H9 (cell line): ENCODE measurements at regions not wholly inside any gene's neighbourhood (a gene's known extent, or its start where the extent isn't known, plus 50 kb on each side); places are given as distances from the start of the nearest gene placed in this dataset.

Source experiments
- DNase-seq: peaks from one replicate; pipeline ENCODE4 v3.0.0-alpha.2; 2017
- H2AFZ ChIP-seq: one replicate; pipeline ENCODE4 v1.6.1; 2013; ENCODE audit warnings: mild to moderate bottlenecking, low read length, control low read depth, moderate library complexity
- H2AK5ac ChIP-seq: 2 replicates; pipeline ENCODE4 v1.6.1; 2013; ENCODE audit warnings: low read length, control low read depth, mixed read lengths; ENCODE audit not compliant: insufficient read length
- H2BK120ac ChIP-seq: one replicate; pipeline ENCODE4 v1.6.1; 2013; ENCODE audit warnings: low read depth, mild to moderate bottlenecking, low read length, control low read depth, inconsistent platforms; ENCODE audit not compliant: poor library complexity, severe bottlenecking
- H2BK12ac ChIP-seq: 2 replicates; pipeline ENCODE4 v1.6.1; 2013; ENCODE audit warnings: low read length, control low read depth, mixed read lengths, low read depth; ENCODE audit not compliant: insufficient read length
- H2BK15ac ChIP-seq: 2 replicates; pipeline ENCODE4 v1.6.1; 2013; ENCODE audit warnings: low read depth, low read length, control low read depth
- H2BK20ac ChIP-seq: one replicate; pipeline ENCODE4 v1.6.1; 2013; ENCODE audit warnings: low read depth, mild to moderate bottlenecking, low read length, control low read depth, inconsistent platforms; ENCODE audit not compliant: poor library complexity, severe bottlenecking
- H2BK5ac ChIP-seq: 2 replicates; pipeline ENCODE4 v1.6.1; 2013; ENCODE audit warnings: low read length, control low read depth, mixed read lengths; ENCODE audit not compliant: insufficient read length
- H3K14ac ChIP-seq: 2 replicates; pipeline ENCODE4 v1.6.1; 2013; ENCODE audit warnings: low read length, control low read depth; ENCODE audit not compliant: insufficient read depth
- H3K18ac ChIP-seq: 2 replicates; pipeline ENCODE4 v1.6.1; 2013; ENCODE audit warnings: low read depth, mild to moderate bottlenecking, mixed read lengths, low read length, control low read depth; ENCODE audit not compliant: insufficient read length
- H3K23ac ChIP-seq: 2 replicates; pipeline ENCODE4 v1.6.1; 2013; ENCODE audit warnings: low read length, control low read depth, mixed read lengths, low read depth; ENCODE audit not compliant: insufficient read length
- H3K23me2 ChIP-seq: 2 replicates; pipeline ENCODE4 v1.6.1; 2013; ENCODE audit warnings: low read depth, mild to moderate bottlenecking, mixed read lengths, low read length, control low read depth; ENCODE audit not compliant: insufficient read length, poor library complexity, severe bottlenecking
- H3K27ac ChIP-seq: 2 replicates; pipeline ENCODE4 v1.5.1; 2013; ENCODE audit warnings: low read length, control low read depth, mixed read lengths, low read depth; ENCODE audit not compliant: insufficient read length
- H3K27me3 ChIP-seq: 2 replicates; pipeline ENCODE4 v1.6.1; 2013; ENCODE audit warnings: low read length, control low read depth, inconsistent platforms; ENCODE audit not compliant: insufficient read depth
- H3K4ac ChIP-seq: 2 replicates; pipeline ENCODE4 v1.6.1; 2013; ENCODE audit warnings: low read depth, mild to moderate bottlenecking, control low read depth, inconsistent platforms, low read length, moderate library complexity
- H3K4me1 ChIP-seq: 2 replicates; pipeline ENCODE4 v1.6.1; 2013; ENCODE audit warnings: low read length, control low read depth, inconsistent platforms; ENCODE audit not compliant: insufficient read depth
- H3K4me2 ChIP-seq: 2 replicates; pipeline ENCODE4 v1.6.1; 2013; ENCODE audit warnings: low read length, control low read depth, mixed read lengths; ENCODE audit not compliant: insufficient read length, insufficient read depth
- H3K56ac ChIP-seq: 2 replicates; pipeline ENCODE4 v1.6.1; 2013; ENCODE audit warnings: low read depth, mild to moderate bottlenecking, mixed read lengths, low read length, control low read depth; ENCODE audit not compliant: insufficient read length
- H3K79me1 ChIP-seq: 2 replicates; pipeline ENCODE4 v1.6.1; 2013; ENCODE audit warnings: low read depth, mild to moderate bottlenecking, moderate library complexity, low read length, control low read depth, inconsistent platforms; ENCODE audit not compliant: insufficient read depth, poor library complexity, severe bottlenecking
- H3K79me2 ChIP-seq: 2 replicates; pipeline ENCODE4 v1.6.1; 2013; ENCODE audit warnings: low read length, control low read depth, inconsistent platforms; ENCODE audit not compliant: insufficient read depth
- H3K9ac ChIP-seq: 2 replicates; pipeline ENCODE4 v1.6.1; 2013; ENCODE audit warnings: low read length, control low read depth, mixed read lengths; ENCODE audit not compliant: insufficient read length; ENCODE audit errors: extremely low read depth
- H3K9me3 ChIP-seq: one replicate; pipeline ENCODE4 v1.6.1; 2013; ENCODE audit warnings: low read depth, low read length, inconsistent platforms; ENCODE audit not compliant: control insufficient read depth
- H3T11ph ChIP-seq: one replicate; pipeline ENCODE4 v1.6.1; 2013; ENCODE audit warnings: mild to moderate bottlenecking, low read length, control low read depth, inconsistent platforms
- H4K20me1 ChIP-seq: one replicate; pipeline ENCODE4 v1.6.1; 2013; ENCODE audit not compliant: control insufficient read depth, insufficient read length, insufficient read depth
- H4K5ac ChIP-seq: 2 replicates; pipeline ENCODE4 v1.6.1; 2013; ENCODE audit warnings: low read depth, mild to moderate bottlenecking, mixed read lengths, low read length, control low read depth; ENCODE audit not compliant: insufficient read length
- H4K8ac ChIP-seq: replicated peaks from 2 replicates; pipeline ENCODE4 v1.6.1; 2013; ENCODE audit warnings: low read length, control low read depth, mixed read lengths, low read depth; ENCODE audit not compliant: insufficient read length
- H4K91ac ChIP-seq: 2 replicates; pipeline ENCODE4 v1.6.1; 2013; ENCODE audit warnings: low read depth, mild to moderate bottlenecking, moderate library complexity, mixed read lengths, low read length, control low read depth; ENCODE audit not compliant: insufficient read length
- H3K27ac Mint-ChIP-seq, 3 experiments: 2 replicates in 2 of 3; 3 replicates in 1 of 3; pipeline ENCODE4 v1.8.0; 2020 to 2021; ENCODE audit warnings: mixed read lengths in 3 of 3, mild to moderate bottlenecking in 1 of 3, moderate library complexity in 1 of 3
- H3K27me3 Mint-ChIP-seq: 2 replicates; pipeline ENCODE4 v1.8.0; 2021; ENCODE audit warnings: low read depth, mild to moderate bottlenecking, moderate library complexity, mixed read lengths
- H3K36me3 Mint-ChIP-seq, 3 experiments: 2 replicates in 2 of 3; 3 replicates in 1 of 3; pipeline ENCODE4 v1.8.0; 2020 to 2021; ENCODE audit warnings: low read depth in 3 of 3, mixed read lengths in 3 of 3; ENCODE audit not compliant: insufficient read depth in 1 of 3
- H3K4me1 Mint-ChIP-seq, 2 experiments: 2 replicates each; pipeline ENCODE4 v1.8.0; 2020; ENCODE audit warnings: mixed read lengths in 2 of 2
- H3K4me3 Mint-ChIP-seq, 2 experiments: 2 replicates in 1 of 2; 3 replicates in 1 of 2; pipeline ENCODE4 v1.8.0; 2020 to 2021; ENCODE audit warnings: mild to moderate bottlenecking in 2 of 2, mixed read lengths in 2 of 2, moderate library complexity in 1 of 2
- H3K9me3 Mint-ChIP-seq, 2 experiments: 2 replicates in 1 of 2; 3 replicates in 1 of 2; pipeline ENCODE4 v1.8.0; 2020; ENCODE audit warnings: mild to moderate bottlenecking in 2 of 2, mixed read lengths in 2 of 2, moderate library complexity in 1 of 2
- WGBS: extraction: QIAGEN DNeasy Blood & Tissue Kit; methylation state at CpG from one replicate; pipeline ENCODE4 v1.1.7; 2013; ENCODE audit warnings: missing lambda C conversion rate, low lambda C conversion rate, mixed read lengths; ENCODE audit not compliant: insufficient read length; ENCODE audit errors: extremely low coverage; 5-methylcytosine and 5-hydroxymethylcytosine counted together
- TF ChIP-seq, protein P1 (sequence below): fragments of 200-600 bp; sonication (generic); conservative IDR thresholded peaks from 3 replicates; pipeline ENCODE4 v1.8.0; 2021; ENCODE audit warnings: antibody characterized with exemption, mild to moderate bottlenecking

DNA sequence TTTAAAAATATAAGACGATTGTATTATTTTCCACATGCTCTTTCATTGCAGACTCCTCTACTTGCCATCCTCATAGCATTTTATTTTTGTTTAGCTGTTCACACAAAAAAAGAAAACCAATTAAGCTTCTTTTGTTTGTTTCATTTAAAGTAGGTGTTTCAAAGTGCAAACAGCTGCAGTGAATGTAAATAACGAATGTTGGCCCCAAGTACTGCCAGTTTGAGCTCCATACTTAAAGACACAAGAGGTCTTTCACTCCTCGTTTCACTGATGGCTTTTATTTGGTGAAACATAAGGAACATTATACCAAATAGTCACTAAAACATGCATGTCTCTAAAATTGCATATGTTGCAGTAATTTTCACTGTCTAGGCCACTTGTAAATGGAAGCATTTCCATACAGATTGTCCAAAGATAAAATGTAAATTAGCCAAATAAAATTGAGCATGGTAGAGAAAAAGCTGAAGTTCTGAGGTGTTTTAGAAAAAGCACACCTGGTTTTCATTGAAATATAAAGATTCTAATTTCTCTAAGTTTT is 253.4 kb downstream of the TMX3 start:
- H3K27ac ChIP-seq = no peak overlapping the region
- H3K9ac ChIP-seq = no peak overlapping the region
- H3K36me3 Mint-ChIP-seq = no peaks in the 10 kb centered on the region; a peak in 1 of 7 replicates
- no peak overlapping the region for H2BK120ac ChIP-seq
- H3K4me3 Mint-ChIP-seq = no peak overlapping the region
- H3K27ac Mint-ChIP-seq = no peak overlapping the region
- no peak overlapping the region for H3K14ac ChIP-seq
- DNase-seq = no peak
- H3K27me3 Mint-ChIP-seq = no peaks in the 10 kb centered on the region
- peaks cover 0 to 4% of the 10 kb centered on the region in 2 experiments; a peak in 1 of 4 replicates for H3K4me1 Mint-ChIP-seq
- no peak overlapping the region for H2BK15ac ChIP-seq
- H4K20me1 ChIP-seq = no peaks in the 10 kb centered on the region
- no peak overlapping the region for H4K5ac ChIP-seq
- H3K4ac ChIP-seq = no peak overlapping the region
- no peak overlapping the region for H2AFZ ChIP-seq
- no peak overlapping the region for H2AK5ac ChIP-seq
- no peak overlapping the region for H3K18ac ChIP-seq
- TF ChIP-seq, protein P1, sequence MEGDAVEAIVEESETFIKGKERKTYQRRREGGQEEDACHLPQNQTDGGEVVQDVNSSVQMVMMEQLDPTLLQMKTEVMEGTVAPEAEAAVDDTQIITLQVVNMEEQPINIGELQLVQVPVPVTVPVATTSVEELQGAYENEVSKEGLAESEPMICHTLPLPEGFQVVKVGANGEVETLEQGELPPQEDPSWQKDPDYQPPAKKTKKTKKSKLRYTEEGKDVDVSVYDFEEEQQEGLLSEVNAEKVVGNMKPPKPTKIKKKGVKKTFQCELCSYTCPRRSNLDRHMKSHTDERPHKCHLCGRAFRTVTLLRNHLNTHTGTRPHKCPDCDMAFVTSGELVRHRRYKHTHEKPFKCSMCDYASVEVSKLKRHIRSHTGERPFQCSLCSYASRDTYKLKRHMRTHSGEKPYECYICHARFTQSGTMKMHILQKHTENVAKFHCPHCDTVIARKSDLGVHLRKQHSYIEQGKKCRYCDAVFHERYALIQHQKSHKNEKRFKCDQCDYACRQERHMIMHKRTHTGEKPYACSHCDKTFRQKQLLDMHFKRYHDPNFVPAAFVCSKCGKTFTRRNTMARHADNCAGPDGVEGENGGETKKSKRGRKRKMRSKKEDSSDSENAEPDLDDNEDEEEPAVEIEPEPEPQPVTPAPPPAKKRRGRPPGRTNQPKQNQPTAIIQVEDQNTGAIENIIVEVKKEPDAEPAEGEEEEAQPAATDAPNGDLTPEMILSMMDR = no peak
- no peaks in the 10 kb centered on the region for H3K79me2 ChIP-seq
- no peaks in the 10 kb centered on the region for H3K23me2 ChIP-seq
- H2BK12ac ChIP-seq = no peak overlapping the region
- H3T11ph ChIP-seq = no peak overlapping the region
- no peaks in the 10 kb centered on the region for H3K79me1 ChIP-seq
- no peak overlapping the region for H3K23ac ChIP-seq
- no peaks in the 10 kb centered on the region; a peak in 1 of 5 replicates for H3K9me3 Mint-ChIP-seq
- H2BK5ac ChIP-seq = no peak overlapping the region
- no peaks in the 10 kb centered on the region for H3K4me1 ChIP-seq
- H3K56ac ChIP-seq = no peak overlapping the region
- no peak overlapping the region for H4K8ac ChIP-seq
- no peak overlapping the region for H4K91ac ChIP-seq
- no peak overlapping the region for H2BK20ac ChIP-seq
- H3K9me3 ChIP-seq = no peaks in the 10 kb centered on the region
- H3K27me3 ChIP-seq = no peaks in the 10 kb centered on the region
- H3K4me2 ChIP-seq = no peak overlapping the region
- WGBS = no CpG with 5 or more reads among the region's 3 CpGs
